ENCODE measurements at regions not wholly inside any gene's neighbourhood (a gene's known extent, or its start where the extent isn't known, plus 50 kb on each side); places are given as distances from the start of the nearest gene placed in this dataset.

DNA sequence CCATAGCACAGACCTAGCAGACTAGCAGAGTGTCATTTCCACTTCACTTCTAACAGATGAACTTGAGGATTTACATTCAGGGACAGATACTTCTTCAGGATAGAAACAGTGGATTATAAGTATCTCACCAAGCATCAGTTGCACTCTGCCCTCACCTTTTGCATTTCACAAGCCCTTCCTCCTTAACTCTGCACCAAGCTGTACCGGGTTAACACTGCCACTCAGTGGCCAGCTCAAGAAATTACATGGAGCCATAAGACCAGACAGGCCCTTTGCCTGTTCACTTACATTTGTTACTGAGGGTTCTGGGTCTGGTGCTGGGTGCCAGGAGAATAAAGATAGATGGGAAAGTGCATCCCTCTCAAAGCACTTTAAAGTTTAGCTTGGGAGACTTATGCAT is 309.8 kb downstream of the SHANK2 start:
- WGBS, 2 donors: 64 to 76% methylated on average over 1 of the region's 1 CpG
- TF ChIP-seq EP300 (IDR thresholded peaks at IDR 0.05) (no peak), POLR2A (IDR thresholded peaks at IDR 0.05) (no peak)
- TF ChIP-seq, protein P1, sequence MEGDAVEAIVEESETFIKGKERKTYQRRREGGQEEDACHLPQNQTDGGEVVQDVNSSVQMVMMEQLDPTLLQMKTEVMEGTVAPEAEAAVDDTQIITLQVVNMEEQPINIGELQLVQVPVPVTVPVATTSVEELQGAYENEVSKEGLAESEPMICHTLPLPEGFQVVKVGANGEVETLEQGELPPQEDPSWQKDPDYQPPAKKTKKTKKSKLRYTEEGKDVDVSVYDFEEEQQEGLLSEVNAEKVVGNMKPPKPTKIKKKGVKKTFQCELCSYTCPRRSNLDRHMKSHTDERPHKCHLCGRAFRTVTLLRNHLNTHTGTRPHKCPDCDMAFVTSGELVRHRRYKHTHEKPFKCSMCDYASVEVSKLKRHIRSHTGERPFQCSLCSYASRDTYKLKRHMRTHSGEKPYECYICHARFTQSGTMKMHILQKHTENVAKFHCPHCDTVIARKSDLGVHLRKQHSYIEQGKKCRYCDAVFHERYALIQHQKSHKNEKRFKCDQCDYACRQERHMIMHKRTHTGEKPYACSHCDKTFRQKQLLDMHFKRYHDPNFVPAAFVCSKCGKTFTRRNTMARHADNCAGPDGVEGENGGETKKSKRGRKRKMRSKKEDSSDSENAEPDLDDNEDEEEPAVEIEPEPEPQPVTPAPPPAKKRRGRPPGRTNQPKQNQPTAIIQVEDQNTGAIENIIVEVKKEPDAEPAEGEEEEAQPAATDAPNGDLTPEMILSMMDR (IDR thresholded peaks at IDR 0.05): no peak

DNA sequence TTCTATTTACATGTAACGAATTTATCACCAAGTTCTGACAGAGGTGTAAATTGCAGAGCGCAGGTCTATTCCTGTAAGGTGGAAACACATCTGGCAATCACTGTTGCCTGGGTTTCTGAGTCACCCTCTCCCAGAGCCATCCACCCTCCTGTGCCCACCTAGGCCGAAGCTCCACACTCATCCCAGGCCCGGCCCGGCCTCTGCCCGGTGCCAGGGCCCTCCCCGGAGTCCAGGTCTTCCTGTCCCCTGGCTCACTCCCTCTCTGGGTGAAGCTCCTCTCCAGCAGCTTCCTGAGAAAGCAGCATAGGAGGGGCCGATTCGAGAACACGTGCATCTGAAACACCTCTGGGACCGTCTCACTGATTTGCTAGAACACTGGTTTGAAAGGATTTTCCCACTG is 308.2 kb downstream of the SHANK2 start:
- no peak for DNase-seq (ENCODE audit: low spot score in 2 of 2)
- no peak for TF ChIP-seq EP300 (IDR thresholded peaks at IDR 0.05)
- no peak overlapping the region for H3K27ac ChIP-seq
- H3K4me3 ChIP-seq: no peak overlapping the region
- no peaks in the 10 kb centered on the region for H3K36me3 ChIP-seq
- no peaks in the 10 kb centered on the region for H3K4me1 ChIP-seq
- 63 to 74% methylated on average over 11 of the region's 11 CpGs for WGBS, 2 donors
- H3K9me3 ChIP-seq: peaks cover 0 to 67% (median 7%) of the 10 kb centered on the region in 4 donors
- no peaks in the 10 kb centered on the region for H3K27me3 ChIP-seq

More for the DNA sequence above, 309.8 kb downstream of the SHANK2 start:
- Histone ChIP-seq H3K4me3 (no peak overlapping the region), H3K9me3 (peaks cover 0 to 71% (median 7%) of the 10 kb centered on the region in 4 donors), H3K4me1 (no peaks in the 10 kb centered on the region), H3K27ac (no peak overlapping the region), H3K27me3 (no peaks in the 10 kb centered on the region), H3K36me3 (no peaks in the 10 kb centered on the region)
- DNase-seq (ENCODE audit: low spot score in 2 of 2): no peak

DNA sequence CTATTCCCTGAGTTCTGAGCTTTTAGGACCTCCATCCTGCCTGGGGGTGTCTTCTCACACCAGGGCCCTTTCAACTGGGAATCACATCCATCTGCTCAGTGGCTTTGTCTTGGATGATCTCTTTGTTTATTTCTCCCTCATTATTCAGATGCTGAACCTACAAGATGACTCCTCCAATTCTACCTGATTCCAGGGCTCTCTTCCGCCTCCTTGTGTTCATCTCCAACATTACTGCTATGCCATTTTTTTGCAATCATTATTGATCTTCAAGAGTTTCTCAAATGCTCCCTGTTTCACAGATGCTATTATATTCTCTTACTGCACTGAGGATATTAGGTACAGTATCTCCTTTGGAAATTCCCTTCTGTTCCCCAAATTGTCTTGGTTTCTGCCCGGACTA is 307.7 kb downstream of the SHANK2 start:
- no peak for DNase-seq (ENCODE audit: low spot score in 2 of 2)
- Histone ChIP-seq H3K27ac (no peak overlapping the region), H3K9me3 (peaks cover 0 to 64% (median 7%) of the 10 kb centered on the region in 4 donors), H3K27me3 (no peaks in the 10 kb centered on the region), H3K4me3 (no peak overlapping the region), H3K4me1 (no peaks in the 10 kb centered on the region), H3K36me3 (no peaks in the 10 kb centered on the region)
- TF ChIP-seq EP300 (IDR thresholded peaks at IDR 0.05): no peak
- TF ChIP-seq, protein P1 (IDR thresholded peaks at IDR 0.05): no peak
- TF ChIP-seq POLR2A (IDR thresholded peaks at IDR 0.05): no peak
- 92 to 94% methylated on average over 2 of the region's 2 CpGs for WGBS, 2 donors

DNA sequence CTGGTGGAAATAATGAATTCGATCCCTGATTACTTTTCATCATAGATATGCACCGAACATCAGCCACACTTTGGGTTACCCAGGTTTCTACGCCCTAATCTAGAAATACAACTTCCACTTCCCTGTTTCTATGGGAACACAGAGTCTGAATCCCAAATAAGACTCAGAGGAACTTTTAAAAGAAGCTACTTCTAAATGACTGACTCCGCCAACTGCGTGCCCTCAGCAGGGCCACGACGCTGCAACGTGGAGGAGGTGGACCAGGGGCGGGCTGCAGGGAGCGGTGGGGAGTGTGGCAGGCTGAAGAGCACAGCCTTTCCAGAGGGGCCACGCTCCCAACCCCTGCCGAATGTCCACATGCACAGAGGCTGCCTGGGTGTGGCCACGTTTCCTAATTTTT is 304.0 kb downstream of the SHANK2 start:
- no peaks in the 10 kb centered on the region for H3K27me3 ChIP-seq
- H3K36me3 ChIP-seq: no peaks in the 10 kb centered on the region
- no peak for TF ChIP-seq EP300 (IDR thresholded peaks at IDR 0.05)
- H3K27ac ChIP-seq: no peak overlapping the region
- H3K4me1 ChIP-seq: no peaks in the 10 kb centered on the region
- DNase-seq (ENCODE audit: low spot score in 2 of 2): no peak
- H3K9me3 ChIP-seq: peaks cover 0 to 28% (median 0%) of the 10 kb centered on the region in 4 donors
- 72 to 82% methylated on average over 13 of the region's 13 CpGs for WGBS, 2 donors
- no peak overlapping the region for H3K4me3 ChIP-seq

DNA sequence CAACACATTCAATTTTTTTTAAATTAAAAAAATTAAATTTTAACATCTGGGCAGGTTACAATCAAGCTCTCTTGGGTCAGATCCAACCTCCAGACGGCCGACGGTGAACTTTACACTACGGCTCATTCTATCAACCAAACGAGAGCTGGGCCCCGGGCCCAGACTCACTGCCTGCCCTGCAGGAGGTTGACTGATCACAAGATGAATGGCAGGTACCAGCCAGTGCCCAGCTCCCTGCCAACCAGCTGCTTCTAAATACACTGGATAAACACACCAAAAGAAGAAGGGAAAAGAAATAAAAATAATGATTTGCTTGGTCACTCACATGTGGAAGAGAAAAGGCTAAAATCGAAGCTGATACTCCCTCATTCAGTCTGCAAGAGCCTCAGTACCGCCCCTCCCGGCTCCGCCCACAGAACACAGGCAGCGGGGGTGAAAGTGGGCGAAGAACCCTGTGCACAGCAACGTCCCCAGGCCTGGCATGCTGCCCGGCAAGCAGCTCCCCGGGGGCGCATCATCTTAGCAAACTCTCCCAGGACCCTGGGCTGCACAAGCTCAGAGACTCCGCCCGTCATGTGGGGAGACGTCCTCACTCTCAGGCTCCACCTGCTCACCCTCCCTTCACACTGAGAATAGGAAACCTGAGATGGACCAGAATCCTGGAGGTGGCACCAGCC is 303.4 kb downstream of the SHANK2 start:
- 50 to 59% methylated on average over 16 to 19 of the region's 19 CpGs for WGBS, 2 donors
- no peaks in the 10 kb centered on the region for H3K27me3 ChIP-seq
- TF ChIP-seq, protein P1 (IDR thresholded peaks at IDR 0.05): no peak
- TF ChIP-seq EP300 (IDR thresholded peaks at IDR 0.05): no peak
- no peak for TF ChIP-seq POLR2A (IDR thresholded peaks at IDR 0.05)
- H3K27ac ChIP-seq: no peak overlapping the region
- H3K9me3 ChIP-seq: peaks cover 0 to 22% (median 0%) of the 10 kb centered on the region in 4 donors
- H3K36me3 ChIP-seq: no peaks in the 10 kb centered on the region
- H3K4me3 ChIP-seq: no peak overlapping the region
- no peaks in the 10 kb centered on the region for H3K4me1 ChIP-seq
- no peak for DNase-seq (ENCODE audit: low spot score in 2 of 2)

DNA sequence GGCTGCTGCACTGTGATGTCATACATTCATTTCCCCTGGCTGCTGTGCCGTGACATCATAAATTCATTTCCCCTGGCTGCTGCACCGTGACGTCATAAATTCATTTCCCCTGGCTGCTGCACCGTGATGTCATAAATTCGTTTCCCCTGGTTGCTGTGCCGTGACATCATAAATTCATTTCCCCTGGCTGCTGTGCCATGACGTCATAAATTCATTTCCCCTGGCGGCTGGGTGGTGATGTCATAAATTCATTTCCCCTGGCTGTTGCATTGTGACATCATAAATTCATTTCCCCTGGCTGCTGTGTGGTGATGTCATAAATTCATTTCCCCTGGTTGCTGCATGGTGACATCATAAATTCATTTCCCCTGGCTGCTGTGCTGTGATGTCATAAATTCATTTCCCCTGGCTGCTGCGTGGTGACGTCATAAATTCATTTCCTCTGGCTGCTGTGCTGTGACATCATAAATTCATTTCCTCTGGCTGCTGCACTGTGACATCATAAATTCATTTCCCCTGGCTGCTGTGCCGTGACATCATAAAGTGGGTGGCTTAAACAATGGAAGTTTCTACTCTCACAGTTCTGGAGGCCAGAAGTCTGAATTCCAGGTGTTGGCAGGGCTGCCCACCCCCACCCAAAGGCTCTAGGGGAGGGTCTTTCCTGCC is 301.1 kb downstream of the SHANK2 start:
- TF ChIP-seq, protein P1 (IDR thresholded peaks at IDR 0.05): no peak
- TF ChIP-seq POLR2A (IDR thresholded peaks at IDR 0.05): no peak
- no peak for TF ChIP-seq EP300 (IDR thresholded peaks at IDR 0.05)
- H3K27ac ChIP-seq: no peak overlapping the region
- peaks cover 0 to 9% (median 0%) of the 10 kb centered on the region in 4 donors for H3K9me3 ChIP-seq
- no peaks in the 10 kb centered on the region for H3K27me3 ChIP-seq
- H3K4me1 ChIP-seq: no peaks in the 10 kb centered on the region
- H3K4me3 ChIP-seq: no peak overlapping the region
- 74 to 78% methylated on average over 11 of the region's 11 CpGs for WGBS, 2 donors
- DNase-seq (ENCODE audit: low spot score in 2 of 2): no peak
- H3K36me3 ChIP-seq: no peaks in the 10 kb centered on the region
